HEK293T (cell line): ENCODE measurements at regions not wholly inside any gene's neighbourhood (a gene's known extent, or its start where the extent isn't known, plus 50 kb on each side); places are given as distances from the start of the nearest gene placed in this dataset.

ENCODE experiments used
- ARNT ChIP-seq: fragments of 450-650 bp; IDR thresholded peaks from 2 replicates; pipeline ENCODE4 v1.6.1; 2017; ENCODE audit warnings: mild to moderate bottlenecking
- BHLHE40 ChIP-seq: fragments of 450-650 bp; IDR thresholded peaks from 2 replicates; pipeline ENCODE4 v1.6.1; 2016; ENCODE audit warnings: mild to moderate bottlenecking, moderate library complexity, borderline replicate concordance
- ELF4 ChIP-seq: fragments of 450-650 bp; IDR thresholded peaks from 2 replicates; pipeline ENCODE4 v1.6.1; 2017; ENCODE audit warnings: antibody characterized with exemption
- FOXA1 ChIP-seq: fragments of 450-650 bp; IDR thresholded peaks from 2 replicates; pipeline ENCODE4 v1.6.1; 2016; ENCODE audit warnings: mild to moderate bottlenecking
- FOXK2 ChIP-seq: fragments of 450-650 bp; IDR thresholded peaks from 2 replicates; pipeline ENCODE4 v1.6.1; 2016; ENCODE audit warnings: mild to moderate bottlenecking
- FOXM1 ChIP-seq: fragments of 450-650 bp; IDR thresholded peaks from 2 replicates; pipeline ENCODE4 v1.6.1; 2017; ENCODE audit warnings: mild to moderate bottlenecking, borderline replicate concordance
- L3MBTL2 ChIP-seq: fragments of 450-650 bp; conservative IDR thresholded peaks from 2 replicates; pipeline ENCODE4 v1.6.1; 2016; ENCODE audit warnings: mild to moderate bottlenecking
- NFRKB ChIP-seq: fragments of 450-650 bp; IDR thresholded peaks from 2 replicates; pipeline ENCODE4 v1.6.1; 2016; ENCODE audit warnings: mild to moderate bottlenecking, moderate library complexity
- SP1 ChIP-seq: fragments of 450-650 bp; IDR thresholded peaks from 2 replicates; pipeline ENCODE4 v1.6.1; 2017
- TARDBP ChIP-seq: fragments of 450-650 bp; IDR thresholded peaks from 2 replicates; pipeline ENCODE4 v1.6.1; 2016
- ZNF384 ChIP-seq: fragments of 450-650 bp; IDR thresholded peaks from 2 replicates; pipeline ENCODE4 v1.6.1; 2016
- TF ChIP-seq, protein P1 (sequence below): fragments of 450-650 bp; IDR thresholded peaks from 2 replicates; pipeline ENCODE4 v1.6.1; 2016

DNA sequence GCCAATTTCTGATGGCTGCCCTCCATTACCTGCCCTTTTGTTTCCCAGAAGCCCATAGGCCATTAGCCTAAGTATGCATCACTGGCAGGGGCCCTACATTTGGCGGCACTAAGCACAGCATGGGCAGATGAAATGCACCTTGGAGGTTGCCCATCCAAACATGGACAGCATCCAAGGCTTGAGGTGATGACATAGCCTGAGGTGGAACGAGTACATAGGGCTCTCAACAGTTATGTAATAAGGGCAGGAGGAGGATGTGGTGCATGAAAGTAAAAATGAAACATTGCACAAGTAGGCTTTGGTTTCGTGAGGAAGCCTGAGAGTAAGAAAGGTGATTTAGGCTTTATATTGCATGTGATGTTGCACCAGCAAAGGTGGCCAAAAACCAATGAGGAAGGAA, 148.1 kb downstream of the FAM76B start:
- no peak for TF ChIP-seq ZNF384
- TF ChIP-seq L3MBTL2 = no peak
- TF ChIP-seq SP1 = no peak
- no peak for TF ChIP-seq FOXM1
- TF ChIP-seq BHLHE40 = no peak
- TF ChIP-seq FOXA1 = no peak
- TF ChIP-seq FOXK2 = no peak
- TF ChIP-seq TARDBP = no peak
- no peak for TF ChIP-seq ARNT
- no peak for TF ChIP-seq NFRKB
- TF ChIP-seq, protein P1, sequence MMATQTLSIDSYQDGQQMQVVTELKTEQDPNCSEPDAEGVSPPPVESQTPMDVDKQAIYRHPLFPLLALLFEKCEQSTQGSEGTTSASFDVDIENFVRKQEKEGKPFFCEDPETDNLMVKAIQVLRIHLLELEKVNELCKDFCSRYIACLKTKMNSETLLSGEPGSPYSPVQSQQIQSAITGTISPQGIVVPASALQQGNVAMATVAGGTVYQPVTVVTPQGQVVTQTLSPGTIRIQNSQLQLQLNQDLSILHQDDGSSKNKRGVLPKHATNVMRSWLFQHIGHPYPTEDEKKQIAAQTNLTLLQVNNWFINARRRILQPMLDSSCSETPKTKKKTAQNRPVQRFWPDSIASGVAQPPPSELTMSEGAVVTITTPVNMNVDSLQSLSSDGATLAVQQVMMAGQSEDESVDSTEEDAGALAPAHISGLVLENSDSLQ = no peak
- TF ChIP-seq ELF4 = no peak
